ENCODE measurements at regions not wholly inside any gene's neighbourhood (a gene's known extent, or its start where the extent isn't known, plus 50 kb on each side); places are given as distances from the start of the nearest gene placed in this dataset.
A peak's percentile ranks its signal among the peaks of the same experiment; 100 is the strongest.

GRCh38 chr15:37397266-37398022 lies 297.1 kb upstream of the MEIS2 start:
- TF ChIP-seq CTCF (IDR thresholded peaks at IDR 0.05) (no peak), JUND (IDR thresholded peaks at IDR 0.05) (no peak), EP300 (IDR thresholded peaks at IDR 0.05; ENCODE audit: borderline replicate concordance in 1 of 2, low read depth in 1 of 2, low read length in 1 of 2) (peak in 1 of 2 experiments; percentile 77; a peak in 2 of 4 replicates), IRF3 (IDR thresholded peaks at IDR 0.05; ENCODE audit: low read depth, low read length) (no peak), EZH2phosphoT487 (IDR thresholded peaks at IDR 0.05; ENCODE audit: borderline replicate concordance, low read depth) (no peak), TEAD4 (IDR thresholded peaks at IDR 0.05; ENCODE audit: borderline replicate concordance, insufficient read depth) (no peak), NRF1 (IDR thresholded peaks at IDR 0.05; ENCODE audit: low read depth, low read length) (no peak), TAF1 (IDR thresholded peaks at IDR 0.05; ENCODE audit: borderline replicate concordance, low read depth, low read length) (no peak)

All from SK-N-SH (cell line).